Neural cell (in vitro differentiated cells): ENCODE measurements at regions not wholly inside any gene's neighbourhood (a gene's known extent, or its start where the extent isn't known, plus 50 kb on each side); places are given as distances from the start of the nearest gene placed in this dataset.

Experiments
- H2AFZ ChIP-seq: fragments of 200-600, 300-800 bp; sonication (generic), shearing (Covaris generic); 2 replicates; pipeline ENCODE4 v1.6.0; 2014; ENCODE audit warnings: low read depth, mild to moderate bottlenecking, antibody characterized with exemption, low read length, moderate library complexity
- H3F3A ChIP-seq: fragments of 200-600 bp; shearing (Covaris generic); 2 replicates; pipeline ENCODE4 v1.6.1; 2016; ENCODE audit warnings: mild to moderate bottlenecking, moderate library complexity, mixed read lengths, antibody characterized with exemption, low read length; ENCODE audit not compliant: insufficient read depth, poor library complexity, severe bottlenecking
- H3K27ac ChIP-seq: fragments of 200-600, 300-800 bp; sonication (generic), shearing (Covaris generic); 2 replicates; pipeline ENCODE4 v1.5.1; 2014; ENCODE audit warnings: mild to moderate bottlenecking, low read length, moderate library complexity
- H3K27me3 ChIP-seq: fragments of 300-800, 200-600 bp; sonication (generic), shearing (Covaris generic); 2 replicates; pipeline ENCODE4 v1.6.0; 2014; ENCODE audit warnings: mild to moderate bottlenecking, low read depth, low read length, moderate library complexity; ENCODE audit not compliant: insufficient read depth
- H3K36me3 ChIP-seq: fragments of 300-800, 200-600 bp; sonication (generic), shearing (Covaris generic); 2 replicates; pipeline ENCODE4 v1.5.1; 2014; ENCODE audit warnings: mild to moderate bottlenecking, antibody characterized with exemption, low read length, moderate library complexity; ENCODE audit not compliant: insufficient read depth
- H3K4me2 ChIP-seq: fragments of 300-800, 200-600 bp; sonication (generic), shearing (Covaris generic); 2 replicates; pipeline ENCODE4 v1.6.0; 2014; ENCODE audit warnings: mild to moderate bottlenecking, low read length
- H3K4me3 ChIP-seq: fragments of 300-800, 200-600 bp; sonication (generic), shearing (Covaris generic); 2 replicates; pipeline ENCODE4 v1.5.1; 2014; ENCODE audit warnings: mild to moderate bottlenecking, low read length, moderate library complexity
- H3K79me2 ChIP-seq: fragments of 200-600 bp; shearing (Covaris generic); replicated peaks from 2 replicates; pipeline ENCODE4 v1.6.0; 2014; ENCODE audit warnings: mild to moderate bottlenecking, low read length, moderate library complexity; ENCODE audit not compliant: insufficient read depth
- H3K9ac ChIP-seq: fragments of 300-800, 200-600 bp; sonication (generic), shearing (Covaris generic); 2 replicates; pipeline ENCODE4 v1.6.1; 2016; ENCODE audit warnings: mild to moderate bottlenecking, low read length, mixed read lengths
- H3K9me2 ChIP-seq: fragments of 200-600 bp; shearing (Covaris generic); 2 replicates; pipeline ENCODE4 v1.6.1; 2016; ENCODE audit warnings: mild to moderate bottlenecking, low read length, mixed read lengths; ENCODE audit not compliant: insufficient read depth
- H3K9me3 ChIP-seq: fragments of 200-600, 300-800 bp; sonication (generic), shearing (Covaris generic); 2 replicates; pipeline ENCODE4 v1.6.1; 2016; ENCODE audit warnings: mild to moderate bottlenecking, mixed run types, low read length, moderate library complexity, mixed read lengths
- H4K20me1 ChIP-seq: fragments of 200-600 bp; shearing (Covaris generic); 2 replicates; pipeline ENCODE4 v1.6.1; 2016; ENCODE audit warnings: mild to moderate bottlenecking, mixed run types; ENCODE audit not compliant: insufficient read depth
- EP300 ChIP-seq: fragments of 450-650 bp; conservative IDR thresholded peaks from 2 replicates; pipeline ENCODE4 v1.6.1; 2014; ENCODE audit warnings: antibody characterized with exemption, mild to moderate bottlenecking, moderate library complexity; ENCODE audit not compliant: poor library complexity, severe bottlenecking
- EZH2 ChIP-seq: fragments of 200-600, 300-800 bp; shearing (Covaris generic), sonication (generic); IDR thresholded peaks from 2 replicates; pipeline ENCODE4 v1.6.1; 2014; ENCODE audit warnings: antibody characterized with exemption, low read length, borderline replicate concordance, mild to moderate bottlenecking; ENCODE audit not compliant: insufficient read depth, poor library complexity, severe bottlenecking
- MXI1 ChIP-seq: fragments of 450-650 bp; conservative IDR thresholded peaks from 2 replicates; pipeline ENCODE4 v1.6.1; 2014; ENCODE audit warnings: antibody characterized with exemption, mild to moderate bottlenecking; ENCODE audit not compliant: poor library complexity, severe bottlenecking
- POLR2AphosphoS5 ChIP-seq: IDR thresholded peaks from 2 replicates; pipeline ENCODE4 v1.6.1; 2012
- RAD21 ChIP-seq: fragments of 450-650 bp; conservative IDR thresholded peaks from 2 replicates; pipeline ENCODE4 v1.6.1; 2014; ENCODE audit warnings: antibody characterized with exemption, mild to moderate bottlenecking, moderate library complexity
- SMC3 ChIP-seq: fragments of 450-650 bp; conservative IDR thresholded peaks from 2 replicates; pipeline ENCODE4 v1.6.1; 2014; ENCODE audit warnings: antibody characterized with exemption, mild to moderate bottlenecking, moderate library complexity; ENCODE audit not compliant: poor library complexity
- TAF1 ChIP-seq: IDR thresholded peaks from 2 replicates; pipeline ENCODE4 v1.6.1; 2012; ENCODE audit warnings: low read depth
- TF ChIP-seq, protein P1 (sequence below): IDR thresholded peaks from 2 replicates; pipeline ENCODE4 v1.6.1; 2012; ENCODE audit warnings: borderline replicate concordance
- TF ChIP-seq, protein P2 (sequence below): fragments of 450-650 bp; IDR thresholded peaks from 2 replicates; pipeline ENCODE4 v1.5.1; 2014; ENCODE audit warnings: antibody characterized with exemption, mild to moderate bottlenecking, moderate library complexity; ENCODE audit not compliant: poor library complexity, severe bottlenecking

DNA sequence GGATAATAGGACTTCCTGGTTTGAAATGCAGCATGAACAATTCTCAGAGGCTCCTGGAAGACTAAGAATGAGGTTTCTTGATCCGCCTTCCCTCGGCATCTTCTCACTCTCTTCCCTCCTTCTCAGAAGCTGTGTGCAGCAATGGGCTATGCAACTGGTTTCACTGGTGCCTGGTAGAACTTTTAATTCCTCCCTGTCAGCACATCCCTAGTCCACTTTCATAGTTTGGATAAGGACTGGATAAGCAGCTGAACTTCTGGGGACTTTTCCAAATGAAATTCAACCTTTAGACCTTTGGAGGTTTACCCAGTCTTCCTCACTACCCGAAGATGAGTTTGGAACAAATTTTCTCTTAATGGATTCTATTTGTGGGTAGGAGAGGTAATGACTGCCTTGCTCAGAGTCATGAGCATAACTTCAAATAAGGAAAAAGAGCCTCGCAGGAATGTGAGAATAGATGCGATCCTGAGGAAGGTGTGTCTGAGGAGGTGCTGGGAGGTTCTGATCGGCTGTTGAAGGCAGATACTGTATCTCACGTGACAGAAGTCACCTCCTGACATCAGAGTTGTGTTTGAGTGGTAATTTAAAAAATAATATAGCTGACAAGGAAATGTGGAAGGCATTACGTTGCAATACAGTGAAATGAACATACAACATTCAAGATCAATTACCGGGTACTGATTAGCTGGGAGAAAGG lies 56.0 kb upstream of the HAND2 start:
- Histone ChIP-seq H3K9me3 (no peaks in the 10 kb centered on the region), H3K4me3 (no peak overlapping the region), H3K27me3 (no peaks in the 10 kb centered on the region), H3K79me2 (no peaks in the 10 kb centered on the region), H4K20me1 (no peaks in the 10 kb centered on the region), H3K36me3 (no peaks in the 10 kb centered on the region), H3K9ac (no peak overlapping the region), H3K4me2 (no peak overlapping the region), H2AFZ (no peak overlapping the region), H3K9me2 (no peaks in the 10 kb centered on the region), H3F3A (no peaks in the 10 kb centered on the region), H3K27ac (no peak overlapping the region)
- TF ChIP-seq RAD21 = no peak
- TF ChIP-seq EP300 = no peak
- no peak for TF ChIP-seq POLR2AphosphoS5
- no peak for TF ChIP-seq TAF1
- TF ChIP-seq, protein P1, sequence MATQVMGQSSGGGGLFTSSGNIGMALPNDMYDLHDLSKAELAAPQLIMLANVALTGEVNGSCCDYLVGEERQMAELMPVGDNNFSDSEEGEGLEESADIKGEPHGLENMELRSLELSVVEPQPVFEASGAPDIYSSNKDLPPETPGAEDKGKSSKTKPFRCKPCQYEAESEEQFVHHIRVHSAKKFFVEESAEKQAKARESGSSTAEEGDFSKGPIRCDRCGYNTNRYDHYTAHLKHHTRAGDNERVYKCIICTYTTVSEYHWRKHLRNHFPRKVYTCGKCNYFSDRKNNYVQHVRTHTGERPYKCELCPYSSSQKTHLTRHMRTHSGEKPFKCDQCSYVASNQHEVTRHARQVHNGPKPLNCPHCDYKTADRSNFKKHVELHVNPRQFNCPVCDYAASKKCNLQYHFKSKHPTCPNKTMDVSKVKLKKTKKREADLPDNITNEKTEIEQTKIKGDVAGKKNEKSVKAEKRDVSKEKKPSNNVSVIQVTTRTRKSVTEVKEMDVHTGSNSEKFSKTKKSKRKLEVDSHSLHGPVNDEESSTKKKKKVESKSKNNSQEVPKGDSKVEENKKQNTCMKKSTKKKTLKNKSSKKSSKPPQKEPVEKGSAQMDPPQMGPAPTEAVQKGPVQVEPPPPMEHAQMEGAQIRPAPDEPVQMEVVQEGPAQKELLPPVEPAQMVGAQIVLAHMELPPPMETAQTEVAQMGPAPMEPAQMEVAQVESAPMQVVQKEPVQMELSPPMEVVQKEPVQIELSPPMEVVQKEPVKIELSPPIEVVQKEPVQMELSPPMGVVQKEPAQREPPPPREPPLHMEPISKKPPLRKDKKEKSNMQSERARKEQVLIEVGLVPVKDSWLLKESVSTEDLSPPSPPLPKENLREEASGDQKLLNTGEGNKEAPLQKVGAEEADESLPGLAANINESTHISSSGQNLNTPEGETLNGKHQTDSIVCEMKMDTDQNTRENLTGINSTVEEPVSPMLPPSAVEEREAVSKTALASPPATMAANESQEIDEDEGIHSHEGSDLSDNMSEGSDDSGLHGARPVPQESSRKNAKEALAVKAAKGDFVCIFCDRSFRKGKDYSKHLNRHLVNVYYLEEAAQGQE = no peak
- TF ChIP-seq EZH2 = no peak
- TF ChIP-seq MXI1 = no peak
- no peak for TF ChIP-seq SMC3
- TF ChIP-seq, protein P2, sequence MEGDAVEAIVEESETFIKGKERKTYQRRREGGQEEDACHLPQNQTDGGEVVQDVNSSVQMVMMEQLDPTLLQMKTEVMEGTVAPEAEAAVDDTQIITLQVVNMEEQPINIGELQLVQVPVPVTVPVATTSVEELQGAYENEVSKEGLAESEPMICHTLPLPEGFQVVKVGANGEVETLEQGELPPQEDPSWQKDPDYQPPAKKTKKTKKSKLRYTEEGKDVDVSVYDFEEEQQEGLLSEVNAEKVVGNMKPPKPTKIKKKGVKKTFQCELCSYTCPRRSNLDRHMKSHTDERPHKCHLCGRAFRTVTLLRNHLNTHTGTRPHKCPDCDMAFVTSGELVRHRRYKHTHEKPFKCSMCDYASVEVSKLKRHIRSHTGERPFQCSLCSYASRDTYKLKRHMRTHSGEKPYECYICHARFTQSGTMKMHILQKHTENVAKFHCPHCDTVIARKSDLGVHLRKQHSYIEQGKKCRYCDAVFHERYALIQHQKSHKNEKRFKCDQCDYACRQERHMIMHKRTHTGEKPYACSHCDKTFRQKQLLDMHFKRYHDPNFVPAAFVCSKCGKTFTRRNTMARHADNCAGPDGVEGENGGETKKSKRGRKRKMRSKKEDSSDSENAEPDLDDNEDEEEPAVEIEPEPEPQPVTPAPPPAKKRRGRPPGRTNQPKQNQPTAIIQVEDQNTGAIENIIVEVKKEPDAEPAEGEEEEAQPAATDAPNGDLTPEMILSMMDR = no peak

DNA sequence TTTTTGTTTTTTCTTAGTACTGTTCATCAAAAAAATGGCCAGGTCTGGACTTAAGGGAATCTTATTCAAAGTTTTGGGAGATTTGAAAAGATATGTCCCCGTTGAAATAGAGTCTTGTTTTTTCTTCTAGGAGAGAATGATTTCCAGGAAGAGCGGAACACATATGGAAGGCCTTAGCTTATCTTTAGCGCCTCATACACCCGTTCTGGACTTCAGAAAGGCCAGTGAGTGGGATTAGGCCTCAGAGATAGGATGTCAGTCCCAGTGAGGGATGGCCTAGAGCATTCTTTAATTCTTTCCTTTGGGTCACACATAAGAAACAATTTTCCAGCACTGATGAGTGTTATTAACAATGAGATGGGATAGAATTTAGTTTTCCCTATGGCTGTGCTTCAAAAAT lies 54.5 kb upstream of the HAND2 start:
- TF ChIP-seq, protein P1 = no peak
- TF ChIP-seq MXI1 (no peak), TAF1 (no peak), RAD21 (no peak), EZH2 (no peak), EP300 (no peak), SMC3 (no peak), POLR2AphosphoS5 (no peak)
- TF ChIP-seq, protein P2 = no peak
- Histone ChIP-seq H3K4me3 (no peak overlapping the region), H3K79me2 (no peaks in the 10 kb centered on the region)

More for the DNA sequence above, 54.5 kb upstream of the HAND2 start:
- no peaks in the 10 kb centered on the region for H3K27me3 ChIP-seq
- H3K36me3 ChIP-seq = no peaks in the 10 kb centered on the region
- H3F3A ChIP-seq = no peaks in the 10 kb centered on the region
- no peak overlapping the region for H3K4me2 ChIP-seq
- no peaks in the 10 kb centered on the region for H3K9me2 ChIP-seq
- no peak overlapping the region for H2AFZ ChIP-seq
- no peaks in the 10 kb centered on the region for H4K20me1 ChIP-seq
- no peak overlapping the region for H3K9ac ChIP-seq
- no peaks in the 10 kb centered on the region for H3K9me3 ChIP-seq
- no peak overlapping the region for H3K27ac ChIP-seq
